AG09309 (cell line): ENCODE measurements at regions not wholly inside any gene's neighbourhood (a gene's known extent, or its start where the extent isn't known, plus 50 kb on each side); places are given as distances from the start of the nearest gene placed in this dataset.

Source experiments
- DNase-seq: peaks from one replicate; pipeline ENCODE4 v3.0.0-alpha.2; 2010; ENCODE audit warnings: low read depth
- H3K4me3 ChIP-seq: 2 replicates; pipeline ENCODE4 v1.5.1; 2011; ENCODE audit warnings: mild to moderate bottlenecking, low read depth, low read length, moderate library complexity; ENCODE audit not compliant: control insufficient read depth
- TF ChIP-seq, protein P1 (sequence below): IDR thresholded peaks from 2 replicates; pipeline ENCODE4 v1.5.1; 2011; ENCODE audit warnings: mild to moderate bottlenecking, low read depth, low read length, inconsistent platforms; ENCODE audit not compliant: insufficient read depth, control insufficient read depth; ENCODE audit errors: missing control alignments

DNA sequence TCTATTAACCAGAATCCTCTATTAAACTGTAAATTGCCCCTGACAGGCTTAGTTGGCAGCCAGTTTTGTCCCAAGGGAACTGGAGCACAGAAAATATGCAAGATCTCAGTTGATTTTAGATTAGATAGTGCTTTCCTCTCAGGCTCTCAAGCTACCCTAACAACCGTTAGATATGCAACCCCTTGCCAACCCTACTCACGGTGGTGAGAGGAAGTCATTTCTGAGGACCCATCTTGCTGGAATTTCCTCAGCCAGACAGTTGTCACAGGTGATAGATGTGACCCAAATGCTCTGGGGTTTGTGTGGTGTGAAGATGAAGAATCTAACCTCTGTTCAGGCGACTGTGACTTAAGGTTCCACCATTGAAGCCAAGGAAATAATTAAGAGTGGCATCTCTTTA, 447.1 kb downstream of the MID1IP1 start:
- no peak for DNase-seq
- TF ChIP-seq, protein P1, sequence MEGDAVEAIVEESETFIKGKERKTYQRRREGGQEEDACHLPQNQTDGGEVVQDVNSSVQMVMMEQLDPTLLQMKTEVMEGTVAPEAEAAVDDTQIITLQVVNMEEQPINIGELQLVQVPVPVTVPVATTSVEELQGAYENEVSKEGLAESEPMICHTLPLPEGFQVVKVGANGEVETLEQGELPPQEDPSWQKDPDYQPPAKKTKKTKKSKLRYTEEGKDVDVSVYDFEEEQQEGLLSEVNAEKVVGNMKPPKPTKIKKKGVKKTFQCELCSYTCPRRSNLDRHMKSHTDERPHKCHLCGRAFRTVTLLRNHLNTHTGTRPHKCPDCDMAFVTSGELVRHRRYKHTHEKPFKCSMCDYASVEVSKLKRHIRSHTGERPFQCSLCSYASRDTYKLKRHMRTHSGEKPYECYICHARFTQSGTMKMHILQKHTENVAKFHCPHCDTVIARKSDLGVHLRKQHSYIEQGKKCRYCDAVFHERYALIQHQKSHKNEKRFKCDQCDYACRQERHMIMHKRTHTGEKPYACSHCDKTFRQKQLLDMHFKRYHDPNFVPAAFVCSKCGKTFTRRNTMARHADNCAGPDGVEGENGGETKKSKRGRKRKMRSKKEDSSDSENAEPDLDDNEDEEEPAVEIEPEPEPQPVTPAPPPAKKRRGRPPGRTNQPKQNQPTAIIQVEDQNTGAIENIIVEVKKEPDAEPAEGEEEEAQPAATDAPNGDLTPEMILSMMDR: no peak

DNA sequence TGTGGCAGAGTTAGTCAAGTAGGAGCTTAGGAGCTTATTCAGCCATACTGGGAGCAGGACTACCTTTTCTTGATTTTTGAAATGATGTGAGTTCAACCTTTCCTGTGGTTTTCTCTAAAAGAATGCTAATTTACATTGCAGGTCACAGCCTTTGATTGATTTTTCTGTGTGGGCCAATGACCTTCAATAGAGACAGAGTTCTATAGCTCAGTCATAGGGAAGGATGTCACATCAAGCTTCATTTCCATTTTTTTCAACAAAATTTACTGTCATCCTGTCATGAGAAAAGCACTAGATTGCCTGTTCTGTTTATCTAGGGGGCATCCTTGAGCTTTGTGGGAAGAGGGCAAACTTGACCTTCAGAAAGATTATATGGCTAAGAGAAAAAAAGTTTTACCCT, 448.7 kb downstream of the MID1IP1 start:
- DNase-seq: no peak
- TF ChIP-seq, protein P1: no peak
- H3K4me3 ChIP-seq: no peak overlapping the region

More for the DNA sequence above, 447.1 kb downstream of the MID1IP1 start:
- no peak overlapping the region for H3K4me3 ChIP-seq

DNA sequence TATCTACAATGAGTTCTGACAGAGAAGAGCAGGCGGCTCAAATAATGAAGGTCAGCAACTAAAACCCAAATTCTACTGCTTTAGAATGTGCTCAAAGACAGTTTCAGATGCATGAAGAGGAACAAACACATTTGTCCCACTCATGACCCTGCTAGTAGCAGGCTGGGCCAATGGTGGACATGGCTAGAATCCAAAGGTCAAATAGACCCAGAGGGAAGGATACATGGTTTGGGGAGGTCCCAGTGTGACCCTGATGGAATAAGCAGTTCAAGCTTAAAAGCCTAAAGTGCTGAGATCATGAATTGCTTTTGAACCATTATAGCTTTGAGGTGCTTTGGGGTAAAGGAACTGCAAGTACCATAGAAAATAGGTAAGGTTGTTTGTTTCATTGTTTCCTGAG, 450.7 kb downstream of the MID1IP1 start:
- no peak for DNase-seq

DNA sequence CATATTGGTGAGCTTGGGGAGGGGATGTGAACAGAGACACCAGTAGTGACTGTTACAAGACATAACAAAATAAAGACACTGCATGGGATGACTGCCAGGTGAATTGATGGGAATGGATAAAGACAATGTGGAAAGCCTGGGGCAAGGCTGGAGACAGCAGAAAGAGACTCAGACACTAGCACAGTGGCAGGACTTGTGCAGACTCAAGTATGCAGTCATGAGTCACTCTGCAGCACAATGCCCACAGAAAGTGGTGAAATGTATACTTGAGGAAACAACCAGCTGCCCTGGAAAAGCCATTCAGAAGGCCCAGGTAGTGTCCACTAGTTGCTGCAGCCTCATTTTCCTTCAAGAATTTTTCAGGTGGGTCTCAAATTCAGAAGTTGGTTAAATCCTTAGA, 452.3 kb downstream of the MID1IP1 start:
- H3K4me3 ChIP-seq: no peak overlapping the region
- TF ChIP-seq, protein P1: no peak
- DNase-seq: no peak

More for the DNA sequence above, 450.7 kb downstream of the MID1IP1 start:
- TF ChIP-seq, protein P1: no peak
- H3K4me3 ChIP-seq: no peak overlapping the region

DNA sequence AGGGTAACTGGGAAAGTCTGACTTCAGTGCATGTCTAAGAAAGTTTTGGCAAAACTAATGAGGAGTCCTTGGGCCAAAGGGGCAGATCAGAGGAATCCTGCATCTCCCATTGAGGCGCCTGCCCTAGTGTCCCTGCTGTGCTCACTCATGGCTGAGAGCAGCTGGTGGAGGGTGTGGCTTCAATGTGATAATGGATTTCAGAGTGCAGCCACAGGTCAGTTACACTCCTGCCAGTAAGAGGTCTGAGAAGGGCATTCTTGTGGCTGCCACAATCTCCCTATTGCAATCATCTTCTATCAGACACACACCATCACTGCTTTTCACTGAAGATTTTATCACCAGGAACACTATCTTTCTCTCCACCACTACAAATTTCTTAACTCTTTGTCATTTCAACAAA, 457.1 kb downstream of the MID1IP1 start:
- DNase-seq: no peak
- H3K4me3 ChIP-seq: no peak overlapping the region
- TF ChIP-seq, protein P1: no peak

DNA sequence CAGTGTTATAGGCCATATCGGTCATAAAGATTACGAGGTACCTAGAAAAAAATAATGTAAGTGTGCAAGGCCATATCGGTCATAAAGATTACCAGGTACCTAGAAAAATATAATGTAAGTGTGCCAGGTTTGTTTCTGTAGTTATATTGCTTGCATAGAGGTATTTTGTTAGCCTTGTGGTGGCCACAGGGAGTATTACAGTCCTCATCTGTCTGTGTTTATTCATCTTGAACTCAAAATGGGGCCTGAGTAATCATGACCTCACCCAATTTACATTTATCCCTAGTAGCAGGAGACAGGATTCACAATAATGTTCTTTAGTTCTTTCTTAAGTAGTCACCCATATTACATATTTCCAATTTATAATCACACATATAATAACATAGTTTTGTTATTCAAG, 459.7 kb downstream of the MID1IP1 start:
- no peak for DNase-seq
- TF ChIP-seq, protein P1: no peak
- no peak overlapping the region for H3K4me3 ChIP-seq
